Amniotic stem cell (primary cell): ENCODE measurements at regions not wholly inside any gene's neighbourhood (a gene's known extent, or its start where the extent isn't known, plus 50 kb on each side); places are given as distances from the start of the nearest gene placed in this dataset.
"Not testable (repeated sequence)": the region's sequence is repeated elsewhere in the genome, so short reads cannot be mapped to it uniquely, and the experiment has no call there.

Source experiments
- DNase-seq: peaks from one replicate; lab custom pipeline; 2025; lab: John Stamatoyannopoulos, UW

DNA sequence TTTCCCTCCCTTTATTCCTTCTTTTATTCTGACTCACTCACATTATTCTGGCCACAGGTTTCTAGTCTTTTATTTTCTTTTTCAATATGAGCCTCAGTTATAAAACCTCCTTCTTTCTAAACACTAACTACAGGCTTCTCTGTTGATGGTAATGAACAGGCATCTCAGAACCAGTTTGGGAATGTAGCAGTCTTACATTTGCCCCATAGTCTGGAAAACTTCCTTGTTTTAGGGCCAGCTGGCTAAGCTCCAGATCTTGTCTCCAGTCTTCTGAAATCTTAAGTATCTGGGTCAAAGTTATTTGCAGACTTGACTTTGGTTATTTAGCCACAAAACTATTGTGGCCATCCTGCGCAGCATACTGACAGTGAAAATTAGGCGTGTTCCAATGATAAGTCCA lies 97.0 kb upstream of the MAN1A1 start:
- no peak for DNase-seq

DNA sequence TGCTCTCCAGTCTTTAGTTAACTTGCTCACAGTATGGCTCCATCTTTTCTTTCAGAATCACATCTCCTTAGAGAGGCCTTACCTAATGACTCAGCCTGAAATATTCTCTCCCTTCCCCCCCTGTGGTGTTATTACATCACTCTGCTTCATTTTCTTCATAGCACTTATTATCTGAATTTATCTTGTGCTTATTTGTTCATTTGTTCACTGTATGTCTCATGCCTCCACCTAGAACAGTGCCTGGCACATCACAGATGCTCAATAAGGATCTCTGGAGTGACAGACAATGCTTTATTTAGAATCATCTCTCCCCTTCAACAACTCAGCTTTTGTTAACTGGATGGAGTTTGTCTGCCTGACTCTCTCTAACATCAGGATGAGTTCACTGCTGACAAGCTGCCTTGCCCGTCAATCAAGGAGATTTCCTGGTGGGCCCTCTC lies 96.6 kb upstream of the MAN1A1 start:
- DNase-seq = no peak

DNA sequence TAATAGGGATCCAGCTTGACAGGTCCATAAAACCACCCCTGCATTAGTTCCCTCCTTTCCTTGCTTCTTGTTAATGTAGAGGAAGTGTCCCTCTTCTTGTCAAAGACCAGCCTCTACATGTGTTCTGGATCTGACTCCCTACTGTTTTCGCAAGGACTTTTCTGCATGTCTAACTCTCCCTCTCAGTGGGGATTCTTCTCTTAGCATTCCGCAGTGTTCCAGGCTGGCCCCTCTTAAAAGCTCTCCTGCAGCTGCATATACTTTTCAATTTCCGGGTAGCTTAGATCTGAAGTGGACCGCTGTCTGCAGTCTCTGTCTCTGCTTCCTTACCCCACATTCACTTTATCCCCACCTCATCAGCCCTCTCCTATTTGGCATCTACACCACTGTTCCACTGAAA lies 96.1 kb upstream of the MAN1A1 start:
- no peak for DNase-seq

DNA sequence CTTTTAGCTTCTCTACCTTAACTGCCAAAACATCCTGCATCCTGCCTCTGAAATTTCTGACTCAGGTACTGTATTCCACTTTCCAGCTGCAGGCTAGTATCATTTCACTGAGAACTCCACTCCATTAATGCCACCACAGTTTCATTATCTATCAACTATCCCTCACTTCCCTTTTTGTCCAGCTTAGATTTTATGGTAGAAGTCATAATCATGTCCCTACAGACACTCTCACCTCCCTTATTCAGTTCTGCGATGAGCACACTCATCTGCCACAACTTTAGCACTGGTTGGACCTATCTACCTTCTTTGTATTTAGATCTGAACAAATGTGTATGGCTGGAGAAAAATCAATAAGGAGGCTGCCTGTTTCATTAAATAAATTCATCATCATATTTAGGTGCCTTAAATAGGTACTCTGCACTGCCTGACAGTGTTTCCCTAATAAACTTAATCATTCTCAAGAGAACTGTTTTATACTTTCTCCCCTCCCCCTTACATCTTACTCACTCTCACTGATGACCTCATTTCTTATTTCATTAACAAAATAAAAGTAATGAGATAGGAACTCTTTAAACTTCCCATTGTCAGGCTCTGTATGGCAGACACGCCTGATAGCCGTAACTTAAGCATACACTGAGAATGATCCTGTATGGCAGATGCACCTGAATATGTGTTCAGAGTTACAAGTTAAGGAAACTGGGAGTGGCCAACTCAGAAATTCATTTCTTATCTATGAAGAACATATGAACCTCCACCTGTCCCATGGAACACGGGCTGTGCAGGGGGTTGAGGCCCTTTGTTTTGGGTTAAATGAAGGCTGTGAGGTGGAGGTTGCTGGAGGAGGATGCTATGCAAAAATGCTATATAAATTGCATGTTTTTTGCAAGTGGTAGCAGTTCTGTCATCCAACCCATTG lies 95.3 kb upstream of the MAN1A1 start:
- no peak for DNase-seq

DNA sequence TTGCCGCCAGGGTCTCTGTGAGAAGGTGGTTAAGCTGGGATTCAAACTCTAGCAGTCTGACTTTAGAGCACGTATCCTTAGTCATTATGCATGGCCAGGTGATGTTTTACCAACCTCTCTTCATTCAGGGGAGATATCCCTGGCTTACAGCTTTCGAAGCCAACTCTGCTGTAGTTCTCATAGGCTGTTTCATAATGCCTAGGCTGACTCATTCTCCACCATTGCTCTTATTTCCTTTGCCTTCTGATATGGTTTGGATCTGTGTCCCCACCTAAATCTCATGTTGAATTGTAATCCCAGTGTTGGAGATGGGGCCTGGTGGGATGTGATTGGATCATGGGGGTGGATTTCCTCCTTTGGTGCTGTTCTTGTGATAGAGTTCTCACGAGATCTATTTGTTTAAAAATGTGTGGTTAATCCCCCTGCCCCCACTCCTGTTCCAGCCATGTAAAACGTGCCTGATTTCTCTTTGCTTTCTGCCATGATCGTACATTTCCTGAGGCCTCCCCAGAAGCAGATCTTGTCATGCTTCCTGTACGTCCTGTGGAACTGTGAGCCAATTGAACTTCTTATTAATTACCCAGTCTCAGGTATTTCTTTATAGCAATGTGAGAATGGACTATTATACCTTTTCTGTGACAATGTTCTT lies 94.6 kb upstream of the MAN1A1 start:
- DNase-seq = no peak

DNA sequence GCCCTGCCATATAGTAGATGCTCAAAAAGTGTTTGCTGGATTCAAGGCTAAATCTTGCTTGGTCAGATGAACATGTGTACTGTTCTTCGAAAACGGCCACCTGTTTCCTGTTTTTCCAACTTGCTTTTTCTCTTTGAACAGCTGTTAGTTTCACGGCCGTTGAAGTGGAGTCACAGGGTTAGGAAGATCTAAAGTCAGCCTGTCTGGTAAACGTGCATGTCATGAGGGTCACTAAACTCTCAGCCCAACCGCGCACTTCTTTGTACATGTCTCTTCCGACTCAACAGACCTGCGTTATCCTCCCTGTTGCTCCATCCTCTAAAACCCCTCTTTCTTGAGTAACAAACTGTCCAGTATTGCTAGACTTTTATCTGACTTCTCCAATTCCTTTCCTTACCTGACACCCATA lies 93.2 kb upstream of the MAN1A1 start:
- DNase-seq = no peak

DNA sequence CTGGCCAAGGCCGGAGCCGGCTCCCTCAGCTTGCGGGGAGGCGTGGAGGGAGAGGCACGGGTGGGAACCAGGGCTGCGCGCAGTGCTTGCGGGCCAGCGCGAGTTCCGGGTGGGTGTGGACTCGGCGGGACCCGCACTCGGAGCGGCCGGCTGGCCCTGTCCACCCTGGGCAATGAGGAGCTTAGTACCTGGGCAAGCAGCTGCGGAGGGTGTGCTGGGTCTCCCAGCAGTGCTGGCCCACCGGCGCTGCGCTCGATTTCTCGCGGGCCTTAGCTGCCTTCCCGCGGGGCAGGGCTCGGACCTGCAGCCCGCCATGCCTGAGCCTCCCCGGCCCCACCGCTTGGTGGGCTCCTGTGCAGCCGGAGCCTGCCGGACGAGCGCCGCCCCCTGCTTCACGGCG lies 91.4 kb upstream of the MAN1A1 start:
- no peak for DNase-seq

DNA sequence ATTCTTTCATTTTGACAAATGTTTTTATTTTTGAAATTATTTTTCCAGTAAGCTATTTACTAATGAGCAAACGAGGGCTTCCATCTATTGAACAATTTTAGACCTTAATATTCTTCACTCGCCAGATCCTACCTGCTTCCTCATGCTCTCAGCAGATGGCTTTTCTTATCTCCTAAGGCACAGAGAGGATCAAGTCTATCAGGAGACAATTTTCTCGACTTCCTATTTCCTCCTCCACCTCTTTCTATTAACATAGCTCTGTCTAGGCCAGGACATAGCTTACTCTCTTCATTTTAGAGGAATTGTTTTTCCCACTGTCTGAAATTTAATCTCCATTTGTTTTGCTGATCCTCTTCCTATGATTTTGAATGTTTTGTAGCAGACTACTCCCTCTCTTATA lies 87.0 kb upstream of the MAN1A1 start:
- DNase-seq = no peak

DNA sequence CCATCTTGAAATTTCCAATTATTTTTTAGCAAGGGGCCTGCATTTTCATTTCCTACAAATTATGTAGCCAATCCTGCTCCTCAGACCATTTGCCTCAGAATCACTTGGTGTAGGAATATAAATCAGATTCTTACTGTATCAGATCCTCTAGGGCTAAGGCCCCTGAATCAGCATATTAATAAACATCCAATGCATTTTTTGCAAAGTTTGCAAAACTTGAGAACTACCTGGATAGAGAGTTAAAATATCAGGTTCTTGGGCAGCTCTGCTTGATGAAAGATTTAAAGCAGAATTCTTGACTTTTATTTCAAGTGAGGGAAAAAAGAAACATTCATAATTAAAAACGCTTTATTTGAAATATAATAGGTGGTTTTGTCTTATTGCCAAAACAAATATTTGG lies 82.2 kb upstream of the MAN1A1 start:
- no peak for DNase-seq

DNA sequence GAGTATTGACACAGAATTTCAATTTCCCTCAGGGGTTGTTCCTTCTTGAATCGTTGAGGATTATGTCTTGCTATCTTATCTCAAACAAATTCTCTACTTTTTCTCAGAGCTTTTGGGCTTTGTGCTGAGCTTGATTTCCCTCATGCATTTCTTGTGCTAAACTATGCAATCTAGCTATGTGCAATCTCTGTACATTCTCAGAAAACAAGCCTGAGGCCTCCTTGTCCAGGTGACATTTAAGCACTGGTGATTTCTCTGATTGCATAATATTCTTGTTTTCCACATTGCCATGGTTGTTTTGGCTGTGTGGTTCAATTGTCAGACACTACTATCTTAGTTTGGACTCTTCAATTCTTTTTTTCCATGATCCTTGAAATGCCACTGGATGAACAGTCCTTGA lies 81.2 kb upstream of the MAN1A1 start:
- DNase-seq = no peak

DNA sequence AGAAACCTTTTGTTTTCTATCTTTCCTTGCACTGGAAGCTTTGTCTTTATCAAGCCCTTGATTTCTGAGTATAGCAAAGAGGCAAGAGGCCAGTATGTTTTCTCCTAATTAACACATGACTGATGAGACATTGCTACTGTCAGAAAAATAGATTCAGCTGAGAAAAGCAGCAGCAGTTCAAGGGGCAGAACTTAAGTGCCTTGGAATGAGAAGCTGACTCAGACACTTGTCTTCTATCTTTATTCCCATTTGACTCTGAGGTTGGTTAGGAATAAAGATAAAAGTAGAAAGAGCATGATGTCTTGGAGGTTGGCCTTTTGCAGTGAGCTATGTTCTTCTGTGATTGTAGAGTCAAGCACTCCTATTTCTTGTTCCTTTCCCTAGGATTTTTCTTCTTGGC lies 79.1 kb upstream of the MAN1A1 start:
- DNase-seq = no peak

DNA sequence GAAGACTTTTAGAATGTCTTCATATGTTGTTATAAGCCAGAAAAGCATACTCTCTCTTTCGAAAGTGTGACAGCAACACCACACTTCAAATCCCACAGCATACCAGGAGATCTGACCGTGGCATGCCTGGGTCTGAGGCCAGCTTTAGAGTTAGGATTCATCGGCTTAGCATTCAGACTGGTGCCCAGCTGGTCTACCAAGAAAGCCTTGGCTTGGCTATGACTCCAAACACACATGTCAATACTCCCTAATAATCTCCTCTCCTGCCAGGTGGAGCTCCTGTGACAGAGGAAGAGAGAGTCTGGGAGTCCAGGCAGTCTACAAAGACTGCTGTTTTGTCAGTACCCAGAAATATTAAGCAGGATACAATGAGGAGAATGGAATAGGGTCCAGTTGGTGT lies 77.1 kb upstream of the MAN1A1 start:
- DNase-seq = no peak

DNA sequence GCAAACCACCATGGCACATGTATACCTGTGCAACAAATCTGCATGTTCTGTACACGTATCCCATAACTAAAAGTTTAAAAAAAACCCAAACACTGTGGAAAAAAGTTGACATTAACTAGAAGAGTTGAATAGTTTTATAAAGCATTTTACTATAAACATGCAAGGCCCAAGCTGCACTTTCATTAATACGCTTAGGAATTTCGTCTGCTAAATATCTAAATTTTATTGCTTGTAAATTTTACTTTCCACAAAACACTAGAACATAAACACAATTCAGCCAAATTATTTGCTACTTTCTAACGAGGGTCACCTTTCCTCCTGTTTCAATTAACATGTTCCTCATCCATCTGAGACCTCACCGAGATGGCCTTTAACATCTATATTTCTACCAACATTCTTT lies 74.4 kb upstream of the MAN1A1 start:
- DNase-seq = no peak

DNA sequence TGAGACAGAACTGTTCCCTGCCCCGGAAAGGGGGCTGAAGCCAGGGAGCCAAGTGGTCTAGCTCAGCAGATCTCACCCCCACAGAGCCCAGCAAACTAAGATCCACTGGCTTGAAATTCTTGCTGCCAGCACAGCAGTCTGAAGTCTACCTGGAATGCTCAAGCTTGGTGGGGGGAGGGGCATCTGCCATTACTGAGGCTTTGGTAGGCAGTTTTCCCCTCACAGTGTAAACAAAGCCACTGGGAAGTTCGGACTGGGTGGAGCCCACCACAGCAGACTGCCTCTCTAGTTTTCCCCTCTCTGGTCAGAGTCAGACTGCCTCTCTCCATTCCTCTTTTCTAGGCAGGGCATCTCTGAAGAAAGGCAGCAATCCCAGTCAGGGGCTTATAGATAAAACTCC lies 68.5 kb upstream of the MAN1A1 start:
- not testable (repeated sequence) for DNase-seq

DNA sequence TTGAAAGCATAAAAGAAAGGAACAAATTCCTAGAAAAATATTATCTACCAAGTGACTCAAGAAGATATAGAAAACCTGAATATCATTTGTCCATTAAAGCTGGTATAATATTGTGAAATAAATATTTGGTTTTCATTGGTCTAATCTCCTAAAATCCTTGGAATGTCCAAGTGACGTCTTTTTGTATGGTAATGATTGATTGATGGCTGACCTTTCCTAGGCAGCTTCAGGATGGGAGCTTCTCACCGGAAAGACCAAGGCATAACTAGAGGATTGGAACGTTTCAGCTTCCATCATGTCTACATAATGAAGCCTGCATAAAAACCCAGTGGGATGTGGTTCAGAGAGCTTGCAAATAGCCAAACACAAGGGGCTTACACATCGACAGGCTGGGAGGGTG lies 57.6 kb upstream of the MAN1A1 start:
- no peak for DNase-seq

DNA sequence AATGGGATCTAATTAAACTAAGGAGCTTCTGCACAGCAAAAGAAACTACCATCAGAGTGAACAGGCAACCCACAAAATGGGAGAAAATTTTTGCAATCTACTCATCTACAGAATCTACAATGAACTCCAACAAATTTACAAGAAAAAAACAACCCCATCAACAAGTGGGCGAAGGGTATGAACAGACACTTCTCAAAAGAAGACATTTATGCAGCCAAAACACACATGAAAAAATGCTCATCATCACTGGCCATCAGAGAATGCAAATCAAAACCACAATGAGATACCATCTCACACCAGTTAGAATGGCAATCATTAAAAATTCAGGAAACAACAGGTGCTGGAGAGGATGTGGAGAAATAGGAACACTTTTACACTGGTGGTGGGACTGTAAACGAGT lies 55.6 kb upstream of the MAN1A1 start:
- not testable (repeated sequence) for DNase-seq
